ENCODE measurements at regions not wholly inside any gene's neighbourhood (a gene's known extent, or its start where the extent isn't known, plus 50 kb on each side); places are given as distances from the start of the nearest gene placed in this dataset.

- no peak overlapping the region for H3K27ac ChIP-seq (ENCODE audit: low read depth)
- H3K27me3 ChIP-seq (ENCODE audit: insufficient read depth), result 0 out of 2 replicates have a peak, but pooled peaks cover 4% of the 10 kb centered on the region
- H3K4me1 ChIP-seq (ENCODE audit: insufficient read depth), result peaks cover 16% of the 10 kb centered on the region; the same call in 1 of the 2 replicates
- H3K4me3 ChIP-seq, result no peak overlapping the region
- H3F3A ChIP-seq (replicated peaks; ENCODE audit: low read depth), result peaks cover 4% of the 10 kb centered on the region; the same call in 1 of the 2 replicates
- H3K27ac Mint-ChIP-seq, result no peak overlapping the region
- no peaks in the 10 kb centered on the region for H3K36me3 ChIP-seq (ENCODE audit: insufficient read depth)
- TF ChIP-seq POLR2AphosphoS5 (IDR thresholded peaks at IDR 0.05; ENCODE audit: low read depth), result no peak
- TF ChIP-seq ZNF462 (CRISPR knock-in tag; IDR thresholded peaks at IDR 0.05), result no peak
- TF ChIP-seq REST (IDR thresholded peaks at IDR 0.05; ENCODE audit: unreplicated experiment), result no peak
- no peak for TF ChIP-seq CREB1 (CRISPR knock-in tag; IDR thresholded peaks at IDR 0.05; ENCODE audit: low read depth)
- no peak for TF ChIP-seq JUNB (IDR thresholded peaks at IDR 0.05; ENCODE audit: unreplicated experiment)
- no peak for TF ChIP-seq STAT1 (IDR thresholded peaks at IDR 0.05; ENCODE audit: unreplicated experiment)
- H3K27me3 Mint-ChIP-seq (ENCODE audit: insufficient read depth, low read depth, poor library complexity), result peaks cover 9% of the 10 kb centered on the region
- H3K9me3 Mint-ChIP-seq, result no peaks in the 10 kb centered on the region; the same call in 2 of the 3 replicates
- H3K4me2 ChIP-seq, result no peak overlapping the region
- no peak overlapping the region for H3K4me3 Mint-ChIP-seq
- DNase-seq (ENCODE audit: low spot score), result no peak
- no peak for ATAC-seq
- no peak overlapping the region for H2AFZ ChIP-seq
- H3K9me2 ChIP-seq (ENCODE audit: insufficient read depth), result no peaks in the 10 kb centered on the region
- no peaks in the 10 kb centered on the region for H3K36me3 Mint-ChIP-seq (ENCODE audit: low read depth)
- H4K20me1 ChIP-seq (replicated peaks; ENCODE audit: insufficient read depth), result no peaks in the 10 kb centered on the region
- H3K4me1 Mint-ChIP-seq, result peaks cover 21% of the 10 kb centered on the region
- H3K79me2 ChIP-seq (replicated peaks; ENCODE audit: insufficient read depth), result no peaks in the 10 kb centered on the region
Observed at GRCh38 chr11:15654451-15654850, 539.7 kb downstream of the INSC start.
